Adipocyte (in vitro differentiated cells): ENCODE measurements at regions not wholly inside any gene's neighbourhood (a gene's known extent, or its start where the extent isn't known, plus 50 kb on each side); places are given as distances from the start of the nearest gene placed in this dataset.
"Not testable (repeated sequence)": the region's sequence is repeated elsewhere in the genome, so short reads cannot be mapped to it uniquely, and the experiment has no call there.

ENCODE experiments used
- DNase-seq: peaks from one replicate; pipeline ENCODE4 v3.0.0-alpha.2; 2015; ENCODE audit warnings: low read depth
- H3K27me3 ChIP-seq: replicated peaks from 2 replicates; pipeline ENCODE4 v1.7.0; 2013; ENCODE audit warnings: mild to moderate bottlenecking, low read length, moderate library complexity; ENCODE audit not compliant: control insufficient read depth, insufficient read depth
- H3K36me3 ChIP-seq: 2 replicates; pipeline ENCODE4 v1.7.0; 2013; ENCODE audit warnings: low read length, mild to moderate bottlenecking, moderate library complexity; ENCODE audit not compliant: control insufficient read depth, insufficient read depth, severe bottlenecking
- H3K4me1 ChIP-seq: 2 replicates; pipeline ENCODE4 v1.7.0; 2013; ENCODE audit warnings: mild to moderate bottlenecking, low read length, moderate library complexity; ENCODE audit not compliant: control insufficient read depth, insufficient read depth
- H3K4me3 ChIP-seq: 2 replicates; pipeline ENCODE4 v1.7.0; 2013; ENCODE audit warnings: mild to moderate bottlenecking, low read length, moderate library complexity
- H3K9ac ChIP-seq: 2 replicates; pipeline ENCODE4 v1.7.0; 2013; ENCODE audit warnings: mild to moderate bottlenecking, low read length, moderate library complexity
- H3K9me3 ChIP-seq: 2 replicates; pipeline ENCODE4 v1.7.0; 2013; ENCODE audit warnings: mild to moderate bottlenecking, low read length, moderate library complexity; ENCODE audit not compliant: control insufficient read depth

- no peaks in the 10 kb centered on the region for H3K27me3 ChIP-seq
- H3K9me3 ChIP-seq, result peaks cover 6% of the 10 kb centered on the region
- no peak overlapping the region for H3K9ac ChIP-seq
- H3K36me3 ChIP-seq, result no peaks in the 10 kb centered on the region
- no peak for DNase-seq
- H3K4me1 ChIP-seq, result no peaks in the 10 kb centered on the region
- no peak overlapping the region for H3K4me3 ChIP-seq
Observed at GRCh38 chr16:35792516-35793285, 2333.3 kb downstream of the TP53TG3F start.

- Histone ChIP-seq H3K27me3 (no peaks in the 10 kb centered on the region), H3K9me3 (no peaks in the 10 kb centered on the region), H3K36me3 (no peaks in the 10 kb centered on the region), H3K9ac (no peak overlapping the region), H3K4me1 (no peaks in the 10 kb centered on the region), H3K4me3 (no peak overlapping the region)
- no peak for DNase-seq
Observed at GRCh38 chr16:35793601-35794000, 2334.2 kb downstream of the TP53TG3F start.

- Histone ChIP-seq H3K4me1 (no peaks in the 10 kb centered on the region), H3K36me3 (no peaks in the 10 kb centered on the region), H3K9ac (no peak overlapping the region), H3K9me3 (no peaks in the 10 kb centered on the region), H3K27me3 (no peaks in the 10 kb centered on the region), H3K4me3 (no peak overlapping the region)
- DNase-seq, result no peak
Observed at GRCh38 chr16:35794896-35795295, 2335.5 kb downstream of the TP53TG3F start.

- Histone ChIP-seq H3K9me3 (no peaks in the 10 kb centered on the region), H3K4me1 (no peaks in the 10 kb centered on the region), H3K36me3 (no peaks in the 10 kb centered on the region), H3K9ac (no peak overlapping the region), H3K4me3 (no peak overlapping the region), H3K27me3 (no peaks in the 10 kb centered on the region)
- no peak for DNase-seq
Observed at GRCh38 chr16:35795361-35796029, 2336.1 kb downstream of the TP53TG3F start.

- no peak for DNase-seq
- no peak overlapping the region for H3K9ac ChIP-seq
- no peaks in the 10 kb centered on the region for H3K9me3 ChIP-seq
- no peaks in the 10 kb centered on the region for H3K27me3 ChIP-seq
- no peaks in the 10 kb centered on the region for H3K36me3 ChIP-seq
- H3K4me3 ChIP-seq, result no peak overlapping the region
- no peaks in the 10 kb centered on the region for H3K4me1 ChIP-seq
Observed at GRCh38 chr16:35797811-35798210, 2338.4 kb downstream of the TP53TG3F start.

GRCh38 chr16:35798885-35799426 lies 2339.5 kb downstream of the TP53TG3F start:
- Histone ChIP-seq H3K4me3 (no peak overlapping the region), H3K9ac (no peak overlapping the region), H3K9me3 (no peaks in the 10 kb centered on the region), H3K36me3 (no peaks in the 10 kb centered on the region), H3K27me3 (no peaks in the 10 kb centered on the region), H3K4me1 (no peaks in the 10 kb centered on the region)
- DNase-seq, result no peak

GRCh38 chr16:35804465-35804864 lies 2345.1 kb downstream of the TP53TG3F start:
- H3K27me3 ChIP-seq, H3K4me3 ChIP-seq, H3K9me3 ChIP-seq, H3K4me1 ChIP-seq, DNase-seq, H3K36me3 ChIP-seq, H3K9ac ChIP-seq: not testable (repeated sequence)

- peaks cover 4% of the 10 kb centered on the region for H3K9me3 ChIP-seq
- no peaks in the 10 kb centered on the region for H3K36me3 ChIP-seq
- H3K4me3 ChIP-seq, result no peak overlapping the region
- H3K4me1 ChIP-seq, result no peaks in the 10 kb centered on the region
- H3K9ac ChIP-seq, result no peak overlapping the region
- no peaks in the 10 kb centered on the region for H3K27me3 ChIP-seq
- no peak for DNase-seq
Observed at GRCh38 chr16:35823342-35823741, 2363.9 kb downstream of the TP53TG3F start.

- Histone ChIP-seq H3K9me3 (no peaks in the 10 kb centered on the region), H3K4me3 (no peak overlapping the region), H3K36me3 (no peaks in the 10 kb centered on the region), H3K27me3 (no peaks in the 10 kb centered on the region), H3K4me1 (no peaks in the 10 kb centered on the region), H3K9ac (no peak overlapping the region)
- DNase-seq, result no peak
Observed at GRCh38 chr16:35841632-35842031, 2382.2 kb downstream of the TP53TG3F start.

- DNase-seq, result no peak
- no peaks in the 10 kb centered on the region for H3K27me3 ChIP-seq
- peaks cover 6% of the 10 kb centered on the region for H3K9me3 ChIP-seq
- no peak overlapping the region for H3K4me3 ChIP-seq
- no peaks in the 10 kb centered on the region for H3K4me1 ChIP-seq
- no peaks in the 10 kb centered on the region for H3K36me3 ChIP-seq
- H3K9ac ChIP-seq, result no peak overlapping the region
Observed at GRCh38 chr16:35862242-35862641, 2402.8 kb downstream of the TP53TG3F start.

- Histone ChIP-seq H3K9ac (no peak overlapping the region), H3K4me3 (no peak overlapping the region), H3K4me1 (no peaks in the 10 kb centered on the region), H3K27me3 (no peaks in the 10 kb centered on the region), H3K36me3 (no peaks in the 10 kb centered on the region), H3K9me3 (peaks cover 10% of the 10 kb centered on the region)
- DNase-seq, result no peak
Observed at GRCh38 chr16:35868630-35869029, 2409.2 kb downstream of the TP53TG3F start.
